ENCODE measurements at regions not wholly inside any gene's neighbourhood (a gene's known extent, or its start where the extent isn't known, plus 50 kb on each side); places are given as distances from the start of the nearest gene placed in this dataset.

DNA sequence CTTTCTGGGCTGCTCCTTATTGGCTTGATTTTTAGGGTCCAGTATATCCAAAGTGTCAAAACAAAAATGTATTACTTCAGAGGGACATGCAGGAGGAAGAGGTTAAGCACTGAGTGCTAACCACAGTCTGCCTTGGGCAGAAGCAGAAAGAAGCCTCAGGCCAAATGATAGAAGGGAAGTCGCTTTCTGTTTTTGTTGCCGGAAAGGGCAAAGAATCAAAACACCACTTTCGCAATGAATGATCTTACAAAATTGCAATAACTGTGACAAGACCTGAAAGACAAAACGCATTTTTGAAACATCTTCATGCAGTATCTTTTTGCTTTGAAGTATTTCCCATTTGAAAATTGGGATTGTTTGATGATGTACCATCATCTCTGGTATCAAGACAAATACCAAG, 70.1 kb upstream of the PICALM start:
- no peaks in the 10 kb centered on the region for H3K9me3 ChIP-seq (ENCODE audit: control insufficient read depth, low read length)
- H2AK5ac ChIP-seq (ENCODE audit: low read length, severe bottlenecking), result no peak overlapping the region
- H2BK15ac ChIP-seq (ENCODE audit: low read depth, poor library complexity, severe bottlenecking), result no peak overlapping the region
- H3K9ac ChIP-seq (ENCODE audit: low read length), result no peak overlapping the region
- no peak overlapping the region for H3K4me2 ChIP-seq (ENCODE audit: low read length, poor library complexity, severe bottlenecking)
- H3K14ac ChIP-seq (ENCODE audit: low read length in 2 of 2), result no peak overlapping the region
- H4K8ac ChIP-seq (ENCODE audit: low read length), result no peak overlapping the region
- H2BK5ac ChIP-seq (ENCODE audit: low read depth, low read length, poor library complexity, severe bottlenecking), result no peak overlapping the region
- no peaks in the 10 kb centered on the region for H3K27me3 ChIP-seq (ENCODE audit: control insufficient read depth in 1 of 2, insufficient read depth in 1 of 2, low read length in 2 of 2)
- H3K27ac ChIP-seq (ENCODE audit: low read length, poor library complexity, severe bottlenecking), result peak overlapping the region; percentile 13
- H2AFZ ChIP-seq (ENCODE audit: low read depth, low read length), result no peak overlapping the region
- WGBS, result 77% methylated on average over 2 of the region's 4 CpGs
- no peaks in the 10 kb centered on the region for H3K4me1 ChIP-seq (ENCODE audit: control insufficient read depth, insufficient read depth, low read depth, low read length)
- no peak overlapping the region for H3K4me3 ChIP-seq (ENCODE audit: insufficient read depth in 1 of 2, low read depth in 1 of 2, low read length in 2 of 2)
- H3K4ac ChIP-seq (ENCODE audit: low read depth in 1 of 2, low read length in 2 of 2), result no peak overlapping the region
- no peak overlapping the region for H3K23ac ChIP-seq (ENCODE audit: low read length in 2 of 2)
- no peaks in the 10 kb centered on the region for H3K36me3 ChIP-seq (ENCODE audit: control insufficient read depth in 1 of 2, insufficient read depth in 2 of 2, low read depth in 1 of 2, low read length in 2 of 2)
- peak; percentile 30 for DNase-seq
- H4K91ac ChIP-seq (ENCODE audit: low read length), result no peak overlapping the region
- no peak overlapping the region for H3K18ac ChIP-seq (ENCODE audit: low read depth in 1 of 2, low read length in 2 of 2)
- H2BK12ac ChIP-seq (ENCODE audit: low read length in 2 of 2), result no peak overlapping the region
- H3K79me1 ChIP-seq (replicated peaks; ENCODE audit: low read length, poor library complexity, severe bottlenecking), result peaks cover 2% of the 10 kb centered on the region
- H2BK120ac ChIP-seq (ENCODE audit: low read depth, low read length), result no peak overlapping the region

DNA sequence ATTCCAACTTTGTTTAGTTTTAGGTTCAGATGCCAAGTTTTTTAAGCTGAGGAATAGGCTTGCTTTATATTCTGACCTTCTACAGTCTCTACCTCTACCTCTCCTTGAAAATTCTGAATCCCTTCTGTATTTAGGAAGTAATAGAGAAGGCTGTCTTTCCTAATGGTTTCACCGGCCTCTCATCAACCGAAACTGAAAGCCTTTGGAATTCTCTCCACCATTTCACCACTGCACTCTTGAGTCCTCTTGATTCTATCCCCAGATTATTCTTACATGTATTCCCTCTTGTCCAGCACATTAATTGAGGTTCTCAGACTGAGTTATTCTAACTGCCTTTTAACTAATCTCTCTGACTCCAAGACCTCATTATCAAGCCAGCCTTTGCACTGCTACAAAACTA, 67.7 kb upstream of the PICALM start:
- 91% methylated on average over 2 of the region's 2 CpGs for WGBS
- no peak overlapping the region for H3K14ac ChIP-seq (ENCODE audit: low read length in 2 of 2)
- no peaks in the 10 kb centered on the region for H3K9me3 ChIP-seq (ENCODE audit: control insufficient read depth, low read length)
- no peak overlapping the region for H3K4me3 ChIP-seq (ENCODE audit: insufficient read depth in 1 of 2, low read depth in 1 of 2, low read length in 2 of 2)
- DNase-seq, result no peak
- H2AFZ ChIP-seq (ENCODE audit: low read depth, low read length), result no peak overlapping the region
- H3K23ac ChIP-seq (ENCODE audit: low read length in 2 of 2), result no peak overlapping the region
- H2BK15ac ChIP-seq (ENCODE audit: low read depth, poor library complexity, severe bottlenecking), result no peak overlapping the region
- H3K4me1 ChIP-seq (ENCODE audit: control insufficient read depth, insufficient read depth, low read depth, low read length), result no peaks in the 10 kb centered on the region
- no peaks in the 10 kb centered on the region for H3K79me1 ChIP-seq (replicated peaks; ENCODE audit: low read length, poor library complexity, severe bottlenecking)
- no peak overlapping the region for H2BK120ac ChIP-seq (ENCODE audit: low read depth, low read length)
- H2BK12ac ChIP-seq (ENCODE audit: low read length in 2 of 2), result no peak overlapping the region
- no peak overlapping the region for H3K27ac ChIP-seq (ENCODE audit: low read length, poor library complexity, severe bottlenecking)
- no peak overlapping the region for H4K91ac ChIP-seq (ENCODE audit: low read length)
- no peak overlapping the region for H3K4ac ChIP-seq (ENCODE audit: low read depth in 1 of 2, low read length in 2 of 2)
- H2AK5ac ChIP-seq (ENCODE audit: low read length, severe bottlenecking), result no peak overlapping the region
- H2BK5ac ChIP-seq (ENCODE audit: low read depth, low read length, poor library complexity, severe bottlenecking), result no peak overlapping the region
- no peak overlapping the region for H3K4me2 ChIP-seq (ENCODE audit: low read length, poor library complexity, severe bottlenecking)
- no peaks in the 10 kb centered on the region for H3K27me3 ChIP-seq (ENCODE audit: control insufficient read depth in 1 of 2, insufficient read depth in 1 of 2, low read length in 2 of 2)
- H3K9ac ChIP-seq (ENCODE audit: low read length), result no peak overlapping the region
- no peaks in the 10 kb centered on the region for H3K36me3 ChIP-seq (ENCODE audit: control insufficient read depth in 1 of 2, insufficient read depth in 2 of 2, low read depth in 1 of 2, low read length in 2 of 2)
- no peak overlapping the region for H4K8ac ChIP-seq (ENCODE audit: low read length)
- no peak overlapping the region for H3K18ac ChIP-seq (ENCODE audit: low read depth in 1 of 2, low read length in 2 of 2)

DNA sequence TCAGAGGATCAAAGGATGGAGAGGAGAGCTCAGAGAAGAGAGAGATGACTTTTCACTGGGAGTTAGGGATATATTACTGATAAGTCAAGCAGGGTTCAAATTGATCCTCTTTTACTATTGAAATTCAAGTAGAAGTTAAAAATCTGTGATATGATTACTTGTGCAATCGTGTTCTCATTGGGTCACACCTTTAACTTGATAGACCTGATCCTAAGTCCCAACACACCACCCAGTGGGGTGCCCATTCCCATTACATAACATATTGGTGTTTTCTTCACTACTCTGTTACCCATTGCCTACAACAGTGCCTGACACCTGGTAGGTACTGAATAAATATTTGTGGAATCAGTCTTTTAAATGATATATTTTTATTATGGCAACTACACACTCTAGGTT, 66.4 kb upstream of the PICALM start:
- no peaks in the 10 kb centered on the region for H3K9me3 ChIP-seq (ENCODE audit: control insufficient read depth, low read length)

DNA sequence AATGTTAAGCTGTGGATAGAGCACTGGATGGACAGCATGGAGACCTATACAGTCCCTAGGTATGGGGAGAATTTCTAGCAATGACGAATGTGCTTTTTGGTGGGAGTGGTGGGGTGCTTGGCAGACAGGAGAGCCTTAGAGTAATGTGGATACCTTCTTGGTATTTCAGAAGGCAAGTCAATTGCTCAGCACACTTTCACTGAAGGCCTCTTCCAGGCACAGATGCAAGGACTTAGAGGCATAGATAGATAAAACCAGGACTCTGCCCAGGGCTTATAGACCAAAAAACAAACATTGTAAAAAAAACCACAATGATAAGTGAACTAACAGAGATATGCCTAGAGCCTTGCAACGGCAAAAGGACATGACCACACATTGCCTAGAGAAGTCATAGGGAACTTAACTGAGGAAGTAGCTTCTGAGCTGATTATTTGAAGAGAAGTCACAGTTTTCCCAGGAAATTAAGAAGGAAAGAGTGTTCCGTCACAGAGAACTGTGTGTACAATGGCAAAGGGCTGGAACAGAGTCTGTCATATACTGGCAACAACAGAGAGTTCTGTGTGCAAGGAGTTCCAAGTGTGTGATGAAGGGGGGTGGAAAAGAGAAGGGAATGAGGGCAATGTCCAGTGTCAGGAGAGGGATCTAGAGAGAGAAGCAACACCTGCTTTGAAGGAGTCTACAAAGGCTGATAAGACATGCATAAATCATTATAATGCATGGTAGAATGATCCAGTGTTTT, 65.9 kb upstream of the PICALM start:
- Histone ChIP-seq H3K79me1 (replicated peaks; ENCODE audit: low read length, poor library complexity, severe bottlenecking) (no peaks in the 10 kb centered on the region), H4K91ac (ENCODE audit: low read length) (no peak overlapping the region)
- 82% methylated on average over 3 of the region's 3 CpGs for WGBS

More for the DNA sequence above, 66.4 kb upstream of the PICALM start:
- H3K27ac ChIP-seq (ENCODE audit: low read length, poor library complexity, severe bottlenecking), result no peak overlapping the region
- no peak overlapping the region for H2BK120ac ChIP-seq (ENCODE audit: low read depth, low read length)
- H3K14ac ChIP-seq (ENCODE audit: low read length in 2 of 2), result no peak overlapping the region
- no peaks in the 10 kb centered on the region for H3K27me3 ChIP-seq (ENCODE audit: control insufficient read depth in 1 of 2, insufficient read depth in 1 of 2, low read length in 2 of 2)
- no CpG with 5 or more reads among the region's 1 CpG for WGBS
- no peak overlapping the region for H4K91ac ChIP-seq (ENCODE audit: low read length)
- no peak overlapping the region for H3K18ac ChIP-seq (ENCODE audit: low read depth in 1 of 2, low read length in 2 of 2)
- no peak overlapping the region for H3K23ac ChIP-seq (ENCODE audit: low read length in 2 of 2)
- no peak overlapping the region for H2BK12ac ChIP-seq (ENCODE audit: low read length in 2 of 2)
- no peak overlapping the region for H4K8ac ChIP-seq (ENCODE audit: low read length)
- no peak for DNase-seq
- H3K79me1 ChIP-seq (replicated peaks; ENCODE audit: low read length, poor library complexity, severe bottlenecking), result no peaks in the 10 kb centered on the region
- no peak overlapping the region for H2AK5ac ChIP-seq (ENCODE audit: low read length, severe bottlenecking)
- H3K4ac ChIP-seq (ENCODE audit: low read depth in 1 of 2, low read length in 2 of 2), result no peak overlapping the region
- H3K36me3 ChIP-seq (ENCODE audit: control insufficient read depth in 1 of 2, insufficient read depth in 2 of 2, low read depth in 1 of 2, low read length in 2 of 2), result no peaks in the 10 kb centered on the region
- H2BK15ac ChIP-seq (ENCODE audit: low read depth, poor library complexity, severe bottlenecking), result no peak overlapping the region
- no peak overlapping the region for H2AFZ ChIP-seq (ENCODE audit: low read depth, low read length)
- no peak overlapping the region for H3K9ac ChIP-seq (ENCODE audit: low read length)
- no peaks in the 10 kb centered on the region for H3K4me1 ChIP-seq (ENCODE audit: control insufficient read depth, insufficient read depth, low read depth, low read length)
- H2BK5ac ChIP-seq (ENCODE audit: low read depth, low read length, poor library complexity, severe bottlenecking), result no peak overlapping the region
- no peak overlapping the region for H3K4me2 ChIP-seq (ENCODE audit: low read length, poor library complexity, severe bottlenecking)
- no peak overlapping the region for H3K4me3 ChIP-seq (ENCODE audit: insufficient read depth in 1 of 2, low read depth in 1 of 2, low read length in 2 of 2)

More for the DNA sequence above, 65.9 kb upstream of the PICALM start:
- no peak for DNase-seq
- Histone ChIP-seq H3K23ac (ENCODE audit: low read length in 2 of 2) (no peak overlapping the region), H3K9ac (ENCODE audit: low read length) (no peak overlapping the region), H3K27ac (ENCODE audit: low read length, poor library complexity, severe bottlenecking) (no peak overlapping the region), H3K27me3 (ENCODE audit: control insufficient read depth in 1 of 2, insufficient read depth in 1 of 2, low read length in 2 of 2) (no peaks in the 10 kb centered on the region), H3K36me3 (ENCODE audit: control insufficient read depth in 1 of 2, insufficient read depth in 2 of 2, low read depth in 1 of 2, low read length in 2 of 2) (no peaks in the 10 kb centered on the region), H2AFZ (ENCODE audit: low read depth, low read length) (no peak overlapping the region), H3K9me3 (ENCODE audit: control insufficient read depth, low read length) (no peaks in the 10 kb centered on the region), H3K4me2 (ENCODE audit: low read length, poor library complexity, severe bottlenecking) (no peak overlapping the region), H3K14ac (ENCODE audit: low read length in 2 of 2) (no peak overlapping the region), H2BK120ac (ENCODE audit: low read depth, low read length) (no peak overlapping the region), H3K4ac (ENCODE audit: low read depth in 1 of 2, low read length in 2 of 2) (no peak overlapping the region), H2AK5ac (ENCODE audit: low read length, severe bottlenecking) (no peak overlapping the region), H3K4me3 (ENCODE audit: insufficient read depth in 1 of 2, low read depth in 1 of 2, low read length in 2 of 2) (no peak overlapping the region), H2BK5ac (ENCODE audit: low read depth, low read length, poor library complexity, severe bottlenecking) (no peak overlapping the region), H2BK12ac (ENCODE audit: low read length in 2 of 2) (no peak overlapping the region), H4K8ac (ENCODE audit: low read length) (no peak overlapping the region), H3K4me1 (ENCODE audit: control insufficient read depth, insufficient read depth, low read depth, low read length) (no peaks in the 10 kb centered on the region), H3K18ac (ENCODE audit: low read depth in 1 of 2, low read length in 2 of 2) (no peak overlapping the region), H2BK15ac (ENCODE audit: low read depth, poor library complexity, severe bottlenecking) (no peak overlapping the region)
